KOPT-K1 (cell line): ENCODE measurements at regions not wholly inside any gene's neighbourhood (a gene's known extent, or its start where the extent isn't known, plus 50 kb on each side); places are given as distances from the start of the nearest gene placed in this dataset.

Experiments used
- H3K27ac ChIP-seq: fragments of 200-600 bp; sonication (generic); 2 replicates; pipeline ENCODE4 v1.5.1; 2016; ENCODE audit warnings: antibody characterized with exemption, mild to moderate bottlenecking, low read depth, low read length; ENCODE audit not compliant: poor library complexity, severe bottlenecking
- H3K36me3 ChIP-seq: fragments of 200-600 bp; sonication (generic); 2 replicates; pipeline ENCODE4 v1.5.1; 2017; ENCODE audit warnings: antibody characterized with exemption, mild to moderate bottlenecking, low read length, moderate library complexity; ENCODE audit not compliant: insufficient read depth
- H3K9me3 ChIP-seq: fragments of 200-600 bp; sonication (generic); 2 replicates; pipeline ENCODE4 v1.5.1; 2017; ENCODE audit warnings: antibody characterized with exemption, low read length, mild to moderate bottlenecking; ENCODE audit not compliant: insufficient read depth, poor library complexity, severe bottlenecking

- Histone ChIP-seq H3K27ac (no peak overlapping the region), H3K9me3 (no peaks in the 10 kb centered on the region), H3K36me3 (no peaks in the 10 kb centered on the region)
Observed at GRCh38 chr2:7722212-7722910, 805.1 kb downstream of the RNF144A start.

GRCh38 chr2:7724336-7724735 lies 807.1 kb downstream of the RNF144A start:
- H3K9me3 ChIP-seq, result no peaks in the 10 kb centered on the region
- no peaks in the 10 kb centered on the region for H3K36me3 ChIP-seq
- no peak overlapping the region for H3K27ac ChIP-seq

GRCh38 chr2:7725171-7725849 lies 808.1 kb downstream of the RNF144A start:
- Histone ChIP-seq H3K27ac (no peak overlapping the region), H3K9me3 (no peaks in the 10 kb centered on the region), H3K36me3 (no peaks in the 10 kb centered on the region)

- Histone ChIP-seq H3K9me3 (no peaks in the 10 kb centered on the region), H3K27ac (no peak overlapping the region), H3K36me3 (no peaks in the 10 kb centered on the region)
Observed at GRCh38 chr2:7725850-7726242, 808.6 kb downstream of the RNF144A start.

GRCh38 chr2:7726989-7727388 lies 809.8 kb downstream of the RNF144A start:
- Histone ChIP-seq H3K27ac (no peak overlapping the region), H3K36me3 (no peaks in the 10 kb centered on the region), H3K9me3 (no peaks in the 10 kb centered on the region)

- Histone ChIP-seq H3K9me3 (no peaks in the 10 kb centered on the region), H3K27ac (no peak overlapping the region), H3K36me3 (no peaks in the 10 kb centered on the region)
Observed at GRCh38 chr2:7728388-7728787, 811.2 kb downstream of the RNF144A start.

- Histone ChIP-seq H3K36me3 (no peaks in the 10 kb centered on the region), H3K9me3 (no peaks in the 10 kb centered on the region), H3K27ac (no peak overlapping the region)
Observed at GRCh38 chr2:7730449-7730848, 813.2 kb downstream of the RNF144A start.

- Histone ChIP-seq H3K36me3 (no peaks in the 10 kb centered on the region), H3K27ac (no peak overlapping the region), H3K9me3 (no peaks in the 10 kb centered on the region)
Observed at GRCh38 chr2:7730990-7731389, 813.8 kb downstream of the RNF144A start.

- H3K27ac ChIP-seq, result no peak overlapping the region
- no peaks in the 10 kb centered on the region for H3K36me3 ChIP-seq
- H3K9me3 ChIP-seq, result no peaks in the 10 kb centered on the region
Observed at GRCh38 chr2:7732497-7732896, 815.3 kb downstream of the RNF144A start.

- Histone ChIP-seq H3K36me3 (no peaks in the 10 kb centered on the region), H3K9me3 (no peaks in the 10 kb centered on the region), H3K27ac (no peak overlapping the region)
Observed at GRCh38 chr2:7736646-7737305, 819.6 kb downstream of the RNF144A start.

- Histone ChIP-seq H3K9me3 (no peaks in the 10 kb centered on the region), H3K27ac (no peak overlapping the region), H3K36me3 (no peaks in the 10 kb centered on the region)
Observed at GRCh38 chr2:7738596-7738995, 821.4 kb downstream of the RNF144A start.

- Histone ChIP-seq H3K9me3 (no peaks in the 10 kb centered on the region), H3K36me3 (no peaks in the 10 kb centered on the region), H3K27ac (no peak overlapping the region)
Observed at GRCh38 chr2:7740114-7740513, 822.9 kb downstream of the RNF144A start.

- no peaks in the 10 kb centered on the region for H3K36me3 ChIP-seq
- no peaks in the 10 kb centered on the region for H3K9me3 ChIP-seq
- H3K27ac ChIP-seq, result no peak overlapping the region
Observed at GRCh38 chr2:7742301-7742700, 825.1 kb downstream of the RNF144A start.

- no peaks in the 10 kb centered on the region for H3K36me3 ChIP-seq
- H3K27ac ChIP-seq, result no peak overlapping the region
- H3K9me3 ChIP-seq, result no peaks in the 10 kb centered on the region
Observed at GRCh38 chr2:7744827-7745226, 827.6 kb downstream of the RNF144A start.

- Histone ChIP-seq H3K9me3 (no peaks in the 10 kb centered on the region), H3K27ac (no peak overlapping the region), H3K36me3 (no peaks in the 10 kb centered on the region)
Observed at GRCh38 chr2:7745369-7745768, 828.2 kb downstream of the RNF144A start.
